Activated CD8-positive, alpha-beta memory T cell treated with anti-CD3 and anti-CD28 coated beads, Interleukin-2, amount 50 U/mL, for 48 hours (primary cell): ENCODE measurements at regions not wholly inside any gene's neighbourhood (a gene's known extent, or its start where the extent isn't known, plus 50 kb on each side); places are given as distances from the start of the nearest gene placed in this dataset.

Experiments used
- DNase-seq: peaks from one replicate; pipeline ENCODE4 v3.0.0-alpha.2; 2020

- no peak for DNase-seq
Observed at GRCh38 chr15:89421219-89421618, 75.2 kb downstream of the RHCG start.

- DNase-seq: peak; percentile 77
Observed at GRCh38 chr15:89419370-89419984, 76.9 kb downstream of the RHCG start.

GRCh38 chr15:89417206-89417725 is 79.1 kb downstream of the RHCG start:
- no peak for DNase-seq

GRCh38 chr15:89416339-89417183 is 79.8 kb downstream of the RHCG start:
- DNase-seq: peak; percentile 92

GRCh38 chr15:89414571-89414970 is 79.9 kb upstream of the POLG start:
- no peak for DNase-seq

GRCh38 chr15:89413877-89414276 is 79.3 kb upstream of the POLG start:
- DNase-seq: no peak

- DNase-seq: no peak
Observed at GRCh38 chr15:89412905-89413411, 78.3 kb upstream of the POLG start.

- DNase-seq: peak; percentile 56
Observed at GRCh38 chr15:89410039-89410435, 75.4 kb upstream of the POLG start.

GRCh38 chr15:89409184-89410038 is 74.8 kb upstream of the POLG start:
- peak; percentile 56 for DNase-seq

- peak; percentile 56 for DNase-seq
Observed at GRCh38 chr15:89408372-89409183, 74.0 kb upstream of the POLG start.

- DNase-seq: peak; percentile 61
Observed at GRCh38 chr15:89406940-89407607, 72.5 kb upstream of the POLG start.

- no peak for DNase-seq
Observed at GRCh38 chr15:89406218-89406939, 71.8 kb upstream of the POLG start.

- no peak for DNase-seq
Observed at GRCh38 chr15:89405494-89405893, 70.9 kb upstream of the POLG start.

GRCh38 chr15:89404023-89404422 is 69.4 kb upstream of the POLG start:
- DNase-seq: no peak

- no peak for DNase-seq
Observed at GRCh38 chr15:89402518-89402805, 67.8 kb upstream of the POLG start.

- no peak for DNase-seq
Observed at GRCh38 chr15:89401631-89402517, 67.2 kb upstream of the POLG start.

- no peak for DNase-seq
Observed at GRCh38 chr15:89400782-89401545, 66.3 kb upstream of the POLG start.

- no peak for DNase-seq
Observed at GRCh38 chr15:89400116-89400781, 65.6 kb upstream of the POLG start.
